ENCODE measurements at regions not wholly inside any gene's neighbourhood (a gene's known extent, or its start where the extent isn't known, plus 50 kb on each side); places are given as distances from the start of the nearest gene placed in this dataset.

DNA sequence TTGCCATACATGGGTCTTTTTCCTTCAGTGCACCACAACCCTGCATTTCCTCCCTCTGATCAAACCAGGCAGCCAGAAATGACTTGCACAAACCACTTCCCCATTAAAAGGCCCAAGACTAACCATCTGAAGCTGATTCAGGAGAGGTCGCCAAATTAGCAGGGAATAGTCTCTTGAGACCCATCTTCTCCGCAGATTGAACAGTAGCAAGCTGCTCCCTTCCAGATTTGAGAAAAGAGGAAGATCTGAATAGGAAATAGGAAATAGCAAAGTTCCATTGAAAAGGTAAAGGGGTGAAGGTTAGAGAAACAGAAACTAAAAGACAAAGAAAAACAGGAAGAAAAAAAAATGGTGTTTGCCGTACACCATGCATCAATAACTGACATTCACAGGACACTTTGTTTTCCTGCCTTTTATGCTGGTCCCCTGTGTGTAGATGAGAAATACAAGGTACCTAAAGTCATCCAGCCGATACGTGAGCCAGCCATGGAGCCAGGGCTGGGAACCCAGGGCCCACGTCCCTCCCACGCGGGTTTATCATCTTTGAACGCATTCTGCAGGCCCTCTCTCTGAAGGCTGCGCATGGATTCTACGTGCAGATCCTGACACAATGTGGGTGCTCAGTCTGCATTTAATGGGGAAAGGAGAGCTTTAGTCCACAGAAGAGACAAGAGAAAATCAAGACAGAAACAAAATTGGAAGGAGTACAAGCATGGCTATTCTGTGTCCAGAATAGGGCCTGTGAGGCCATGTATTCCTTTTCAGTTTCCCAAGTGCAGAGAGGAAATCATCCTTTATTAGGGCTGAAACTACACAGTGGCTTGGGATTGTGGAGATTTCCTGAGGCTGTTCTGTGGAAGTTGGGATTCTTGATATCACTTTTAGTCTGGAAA lies 268.4 kb upstream of the NPVF start:
- DNase-seq = peak in 2 of 56 donors; percentile 0 to 1

DNA sequence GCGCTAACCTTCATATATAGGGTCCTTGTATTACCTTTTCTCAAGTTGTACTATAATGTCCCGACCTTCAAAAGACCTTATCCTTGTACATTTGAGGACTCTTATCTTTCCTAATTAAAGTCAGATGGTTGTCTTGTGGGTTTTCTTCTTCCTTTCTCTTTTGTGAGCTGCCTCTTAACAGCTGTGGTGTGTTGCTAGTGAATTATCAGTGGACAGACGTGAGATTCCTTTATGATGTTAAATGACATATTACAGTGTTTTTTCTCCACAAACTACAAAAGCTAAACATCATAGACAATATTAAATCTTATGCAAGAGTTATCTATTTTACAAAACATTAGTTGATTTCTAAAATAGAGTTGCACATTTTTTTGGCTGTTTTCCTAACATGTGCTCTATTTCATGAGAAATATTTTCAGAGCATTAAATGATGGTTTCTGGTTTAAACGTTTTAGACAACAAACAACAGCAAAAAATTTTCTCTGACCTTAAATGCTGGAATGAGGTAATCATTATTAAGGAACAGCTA lies 272.2 kb upstream of the NPVF start:
- DNase-seq = no peak

GRCh38 chr7:25503306-25503705 lies 275.0 kb upstream of the NPVF start:
- DNase-seq = no peak

- no peak for DNase-seq
Observed at GRCh38 chr7:25512061-25512687, 283.9 kb upstream of the NPVF start.

GRCh38 chr7:25515633-25516275 lies 287.5 kb upstream of the NPVF start:
- no peak for DNase-seq

DNA sequence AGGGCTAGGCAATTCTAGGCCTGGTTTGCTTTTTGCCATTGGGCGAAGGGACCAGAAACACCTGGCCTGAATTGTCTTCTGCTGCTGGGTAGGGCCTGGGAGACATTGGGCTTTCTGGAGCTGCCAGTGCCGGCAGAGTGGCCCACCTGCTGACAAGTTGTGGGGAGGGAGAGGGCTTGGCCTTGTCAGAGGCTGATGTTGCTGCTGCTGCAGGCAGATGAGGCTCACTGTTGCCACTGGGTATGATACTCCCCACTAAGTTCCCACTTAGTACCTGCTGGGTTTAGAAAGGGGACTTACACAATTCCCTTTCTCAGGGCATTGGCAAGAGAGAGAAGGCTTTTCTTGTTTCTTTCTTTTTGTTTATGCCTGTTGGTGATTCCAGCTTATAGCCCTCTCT lies 289.6 kb upstream of the NPVF start:
- DNase-seq = no peak

GRCh38 chr7:25520017-25520416 lies 291.7 kb upstream of the NPVF start:
- no peak for DNase-seq

DNA sequence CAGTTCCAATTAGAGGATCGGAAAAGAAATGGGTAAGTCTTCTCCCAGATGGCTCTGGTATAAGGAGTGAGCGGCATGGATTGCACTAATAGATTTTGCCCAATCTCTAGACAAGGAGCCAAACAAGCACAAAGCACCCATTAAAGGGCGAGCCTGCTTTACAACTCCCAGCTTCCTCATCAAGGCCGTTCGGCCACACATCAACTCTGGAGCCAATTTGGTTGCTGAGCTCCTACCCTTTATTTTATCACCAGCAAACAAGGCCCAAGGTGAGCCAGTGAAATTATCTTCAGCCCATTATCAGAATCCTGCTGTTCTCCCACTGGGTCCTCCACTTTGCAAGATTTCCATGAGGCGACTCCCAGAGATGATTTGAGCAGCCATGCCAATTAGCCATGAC lies 292.2 kb upstream of the NPVF start:
- no peak for DNase-seq

DNA sequence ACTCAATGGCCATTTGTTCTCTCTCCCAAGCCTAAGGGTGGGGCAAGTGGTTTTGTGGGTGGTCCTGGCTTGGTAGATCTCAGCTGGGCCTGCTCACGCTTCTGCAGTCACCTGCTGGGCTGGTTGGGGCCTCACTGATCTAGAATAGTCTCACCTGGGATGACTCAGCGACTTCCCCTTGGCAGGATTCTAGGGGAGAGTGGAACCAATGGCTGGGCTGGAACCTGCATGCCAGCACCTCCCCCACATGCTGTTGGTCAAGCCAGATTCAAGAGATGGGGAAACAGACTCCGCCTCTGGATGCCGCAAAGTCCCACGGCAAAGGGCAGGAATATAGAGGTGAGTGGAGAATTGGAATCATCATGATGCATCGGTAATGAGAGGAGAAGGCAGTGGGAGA lies 292.9 kb upstream of the NPVF start:
- DNase-seq = no peak

DNA sequence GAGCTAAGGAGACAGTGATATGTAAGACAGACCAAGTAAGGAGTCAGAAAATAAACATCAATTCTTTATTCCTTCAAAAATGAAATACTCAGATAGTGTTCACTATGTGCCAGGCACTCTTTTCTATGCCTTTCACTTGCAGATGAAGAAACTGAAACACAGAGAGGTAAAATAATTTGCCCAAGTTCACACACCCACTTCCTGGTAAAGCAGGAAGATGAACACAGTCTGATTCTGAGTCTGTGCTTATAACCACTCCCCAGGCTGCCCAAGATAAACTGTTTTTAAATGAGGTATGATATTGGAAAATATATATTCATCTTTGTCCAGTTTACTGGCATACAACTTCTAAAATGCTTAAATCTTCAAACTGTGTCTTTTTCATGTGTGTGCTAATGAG lies 294.4 kb upstream of the NPVF start:
- no peak for DNase-seq

DNA sequence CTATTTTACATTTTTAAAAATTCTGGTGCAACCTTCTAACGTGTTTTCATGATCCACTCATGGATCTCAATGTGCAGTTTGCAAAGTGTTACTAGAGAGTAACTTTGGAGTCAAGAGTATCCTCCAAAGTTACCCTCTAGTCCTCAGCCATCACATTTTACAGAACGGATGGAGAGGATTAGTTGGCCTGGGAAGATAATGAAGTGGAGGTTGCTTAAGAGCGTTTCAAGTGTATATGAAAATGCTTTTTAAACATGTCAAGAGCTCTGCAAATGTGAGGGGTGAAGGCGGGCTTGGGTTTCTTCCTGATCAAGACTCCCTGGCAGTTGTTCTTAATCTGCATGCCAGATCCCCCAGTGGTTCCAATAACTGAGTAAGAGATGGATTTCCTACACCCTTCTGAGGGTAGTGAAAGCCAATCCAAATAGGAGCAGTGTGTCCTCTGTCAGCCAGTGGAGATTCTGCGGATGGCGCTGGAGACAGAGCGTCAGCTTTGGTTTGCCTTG lies 299.4 kb upstream of the NPVF start:
- DNase-seq = no peak

DNA sequence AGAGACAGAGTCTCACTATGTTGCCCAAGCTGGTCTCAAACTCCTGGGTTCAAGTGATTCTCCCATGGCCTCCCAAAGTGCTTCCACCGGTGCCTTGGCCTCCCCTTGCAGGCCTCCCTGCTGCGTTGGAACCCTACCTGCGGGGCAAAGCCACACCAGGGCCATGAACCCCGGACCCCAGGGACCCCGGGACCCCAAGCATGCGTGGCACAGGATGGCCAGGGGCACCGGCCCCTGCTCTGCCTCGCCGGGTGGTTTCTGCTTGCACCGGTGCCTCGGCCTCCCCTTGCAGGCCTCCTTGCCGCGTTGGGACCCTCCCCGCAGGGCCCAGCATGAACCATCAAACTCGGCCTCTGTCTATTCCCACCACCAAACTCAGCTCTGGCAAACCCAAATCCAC lies 301.0 kb upstream of the NPVF start:
- DNase-seq = no peak

DNA sequence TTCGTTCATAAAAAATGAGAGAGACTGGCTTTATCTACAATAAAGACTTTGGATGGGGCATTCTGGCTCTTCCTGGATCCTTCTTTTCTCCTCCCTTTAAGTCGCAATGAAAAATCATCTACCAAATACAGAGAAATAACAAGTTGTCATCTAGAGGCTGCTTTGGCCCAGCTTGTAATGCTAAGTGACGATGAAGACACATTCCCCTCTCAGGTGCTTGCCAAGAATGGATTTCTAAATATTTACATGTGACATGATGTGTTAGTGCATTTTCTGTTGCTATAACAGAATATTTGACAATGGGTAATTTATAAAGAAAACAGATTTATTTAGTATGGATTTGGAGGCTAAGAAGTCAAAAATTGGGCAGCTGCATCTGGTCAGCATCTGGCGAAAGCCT lies 308.6 kb upstream of the NPVF start:
- no peak for DNase-seq

GRCh38 chr7:25537662-25538375 lies 309.5 kb upstream of the NPVF start:
- no peak for DNase-seq

DNA sequence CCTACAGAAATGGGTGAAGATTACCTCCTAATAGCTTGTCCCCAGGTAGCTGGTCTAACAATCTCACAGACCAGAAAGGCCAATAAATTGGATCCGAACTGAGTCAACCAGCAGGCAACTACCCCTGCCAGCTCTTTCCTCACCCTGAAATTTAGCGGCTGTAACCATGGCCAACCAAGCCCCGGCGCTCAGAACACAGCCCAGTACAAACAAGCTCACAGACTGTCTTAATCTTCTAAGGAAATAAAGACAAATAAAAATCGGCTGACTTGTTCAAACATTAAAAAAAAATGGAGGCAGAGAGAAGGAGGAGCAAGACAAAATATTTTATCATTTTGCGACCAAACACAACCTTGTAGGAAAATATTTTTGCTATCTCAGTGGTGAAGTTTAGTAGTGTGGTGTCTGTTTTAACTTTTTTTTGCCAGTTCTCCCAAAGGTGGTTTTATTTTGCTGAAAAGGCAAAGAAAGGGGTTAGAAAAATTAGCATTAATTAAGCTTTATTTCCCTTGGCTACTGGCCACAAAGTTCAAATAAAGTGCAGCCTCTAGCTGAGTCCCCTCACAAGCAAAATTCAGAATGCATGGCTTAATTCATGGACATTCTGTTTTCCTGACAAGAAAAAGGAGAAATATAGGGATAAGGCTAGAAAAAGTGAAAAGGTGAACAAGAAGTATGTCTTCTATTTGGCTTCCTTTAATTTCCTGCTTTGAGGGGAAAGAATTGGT lies 313.0 kb upstream of the NPVF start:
- DNase-seq = peak in 2 of 56 donors; percentile 7 to 15

DNA sequence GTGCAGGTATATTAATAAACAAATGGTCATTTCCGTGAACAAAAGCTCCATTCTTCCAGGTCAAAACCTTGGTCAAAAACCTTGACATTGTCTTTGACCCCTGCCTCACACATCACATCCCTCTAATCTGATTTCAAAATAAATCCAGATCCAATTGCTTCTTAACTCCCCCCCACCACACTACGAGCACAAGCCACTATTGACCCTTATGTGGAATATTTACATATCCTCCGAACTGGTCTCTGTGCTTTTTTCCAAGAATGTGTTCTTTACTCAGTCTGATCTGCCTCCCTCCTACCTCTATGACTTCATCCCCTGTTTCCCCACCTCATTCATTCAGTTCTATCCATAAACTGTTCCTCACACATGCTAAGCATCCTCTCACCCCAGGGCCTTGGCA lies 313.6 kb upstream of the NPVF start:
- DNase-seq = no peak

DNA sequence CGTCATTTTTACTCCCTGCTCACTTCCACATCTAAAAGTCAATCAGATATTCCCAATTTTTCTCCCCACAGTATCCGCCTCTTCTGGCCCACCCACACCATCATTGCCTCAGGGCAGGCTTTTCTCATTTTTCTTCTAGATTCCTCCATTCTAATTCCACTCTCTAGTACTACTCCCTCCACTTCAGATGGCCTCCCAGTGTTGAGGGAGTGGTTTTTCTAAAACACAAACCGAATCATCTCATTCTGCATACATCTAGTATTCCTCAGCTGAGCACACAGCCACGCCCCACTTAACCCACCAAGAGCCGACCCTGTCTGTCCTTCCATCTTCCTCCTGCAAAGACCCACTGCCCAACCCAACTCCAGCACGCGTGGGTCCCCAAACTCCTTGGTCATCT lies 314.9 kb upstream of the NPVF start:
- no peak for DNase-seq

GRCh38 chr7:25543798-25544197 lies 315.5 kb upstream of the NPVF start:
- no peak for DNase-seq

DNA sequence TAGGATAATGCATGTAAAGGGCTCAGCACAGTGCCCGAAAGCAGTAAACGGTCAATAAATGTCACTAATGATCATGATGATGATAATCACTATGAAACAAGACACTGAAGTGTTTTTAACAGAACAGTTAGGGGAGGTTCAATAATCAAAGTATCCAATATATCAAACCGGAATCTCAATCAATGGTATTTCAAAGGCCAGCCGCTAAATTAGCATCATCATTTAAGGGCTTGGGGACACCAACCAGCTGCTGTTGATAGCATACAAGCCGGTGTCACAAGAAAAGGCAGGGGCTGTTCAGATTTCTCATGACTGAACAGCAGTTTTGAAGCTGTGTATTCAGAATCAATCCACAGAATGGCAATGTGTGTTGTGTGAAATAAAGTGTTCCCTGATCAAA lies 316.0 kb upstream of the NPVF start:
- DNase-seq = no peak

GRCh38 chr7:25545124-25546008 lies 317.1 kb upstream of the NPVF start:
- DNase-seq = no peak
